GM18511 (cell line): ENCODE measurements at regions not wholly inside any gene's neighbourhood (a gene's known extent, or its start where the extent isn't known, plus 50 kb on each side); places are given as distances from the start of the nearest gene placed in this dataset.
"Not testable (repeated sequence)": the region's sequence is repeated elsewhere in the genome, so short reads cannot be mapped to it uniquely, and the experiment has no call there.

Experiments used
- ATAC-seq: cut with Tn5 transposase; IDR thresholded peaks from one replicate; pipeline ENCODE4 v1.9.1; 2021; ENCODE audit warnings: mild to moderate bottlenecking, moderate library complexity; ENCODE audit not compliant: unreplicated experiment

DNA sequence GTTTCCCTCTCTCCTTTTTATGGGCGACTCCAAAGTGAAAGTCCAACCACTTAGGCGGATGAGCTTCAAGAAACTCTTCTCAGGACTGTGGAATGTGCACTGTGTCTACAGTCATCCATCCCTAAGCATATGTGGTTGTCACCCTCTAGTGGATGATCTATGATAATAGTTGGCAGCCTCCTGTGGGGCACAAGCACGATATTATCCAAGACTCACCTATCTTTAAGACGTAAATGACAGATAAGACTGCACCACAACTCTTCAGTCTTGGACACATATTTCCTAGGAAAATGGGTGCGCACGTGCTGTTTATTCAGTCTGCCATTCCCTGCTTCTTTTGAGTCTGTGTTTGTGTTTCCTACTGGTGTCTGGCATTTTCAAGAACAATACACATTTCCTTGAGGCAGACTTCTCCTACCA lies 145.5 kb upstream of the CTAGE1 start:
- no peak for ATAC-seq

DNA sequence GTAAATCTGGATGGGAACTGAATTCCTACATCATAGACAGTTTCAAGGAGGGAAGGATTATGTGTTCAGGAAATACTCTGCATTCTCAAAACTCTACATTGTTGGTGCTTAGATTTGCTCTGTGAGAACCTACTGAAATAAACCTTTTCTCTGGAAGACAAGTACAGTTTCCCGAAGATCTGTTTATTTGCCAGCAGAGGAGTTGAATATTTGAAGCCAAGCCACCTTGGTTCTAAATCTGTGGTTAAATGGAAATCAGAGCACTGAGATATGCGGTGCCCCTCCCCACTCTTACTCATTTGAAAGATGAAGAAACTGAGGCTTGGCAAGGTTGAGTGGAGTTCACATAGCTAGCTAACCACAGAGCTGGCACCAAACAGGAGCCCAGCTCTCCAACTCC lies 146.3 kb upstream of the CTAGE1 start:
- no peak for ATAC-seq

DNA sequence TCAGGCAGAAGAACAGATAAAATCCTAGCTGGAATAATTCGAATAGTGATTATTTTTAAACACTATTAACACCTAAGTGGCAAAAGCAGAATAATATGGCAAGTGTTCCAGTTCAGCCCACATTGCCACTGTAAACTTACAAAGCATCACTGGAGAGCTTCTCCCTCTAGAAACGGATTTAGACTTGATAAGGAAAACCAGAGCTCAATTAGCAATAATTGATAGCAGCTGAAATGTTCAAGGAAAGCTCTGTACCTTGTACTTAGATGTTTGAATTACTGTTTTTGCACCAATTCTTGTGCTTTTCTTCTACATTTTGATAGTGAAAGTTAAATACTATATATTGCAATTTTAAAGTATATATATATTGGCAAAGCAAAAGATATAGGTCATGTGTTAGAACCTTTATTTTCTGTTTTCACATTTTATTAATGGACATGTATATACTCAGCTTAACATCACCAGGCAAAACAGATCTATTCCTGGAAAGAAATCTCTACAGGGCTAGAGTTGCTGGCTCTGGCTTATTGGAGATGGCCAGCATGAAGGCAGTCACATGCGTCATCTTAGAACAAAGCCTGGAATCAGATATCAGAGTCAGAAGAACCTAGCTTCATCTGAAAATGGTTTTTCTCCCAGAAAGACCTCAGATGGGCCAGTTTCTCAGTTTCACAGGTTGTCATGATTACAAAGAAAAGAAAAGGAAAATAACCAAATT lies 149.1 kb upstream of the CTAGE1 start:
- no peak for ATAC-seq

DNA sequence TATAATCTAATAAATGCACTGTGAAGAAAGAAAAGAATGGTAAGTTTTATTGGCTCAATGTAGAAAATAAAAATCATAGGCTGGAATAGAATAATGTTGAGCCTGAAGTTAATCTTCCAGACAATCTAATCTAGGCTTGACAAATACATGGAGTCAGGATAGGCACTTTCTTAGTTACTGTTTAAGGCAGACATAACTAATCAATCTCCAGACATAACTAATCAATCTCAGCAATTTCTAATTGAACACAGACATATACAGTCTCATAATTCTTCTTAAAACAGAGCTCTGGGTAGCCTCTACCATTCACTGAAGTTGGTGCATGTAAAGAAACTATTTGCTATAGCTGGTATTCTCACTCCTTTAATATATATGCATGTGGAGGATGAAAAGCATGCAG lies 150.1 kb upstream of the CTAGE1 start:
- no peak for ATAC-seq

DNA sequence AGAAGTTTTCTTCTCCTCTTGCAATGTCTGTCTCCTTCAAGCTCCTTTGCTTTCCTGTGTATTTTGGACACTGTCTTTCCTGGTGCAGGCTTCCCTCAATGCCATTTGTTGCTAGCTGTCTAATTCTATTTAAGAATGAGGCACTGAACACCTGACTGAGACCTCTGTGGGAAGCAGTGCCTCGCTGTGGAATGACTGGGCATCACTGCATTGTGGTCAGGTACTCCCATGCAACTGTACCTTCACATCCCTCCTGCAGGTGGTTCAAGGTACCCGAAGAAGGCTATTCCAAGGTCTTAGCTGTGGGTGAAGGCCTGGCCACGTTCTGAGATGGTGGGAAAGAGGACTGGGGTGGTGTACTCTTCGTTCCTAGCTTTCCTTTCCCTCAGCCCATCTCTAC lies 152.8 kb upstream of the CTAGE1 start:
- ATAC-seq: no peak

DNA sequence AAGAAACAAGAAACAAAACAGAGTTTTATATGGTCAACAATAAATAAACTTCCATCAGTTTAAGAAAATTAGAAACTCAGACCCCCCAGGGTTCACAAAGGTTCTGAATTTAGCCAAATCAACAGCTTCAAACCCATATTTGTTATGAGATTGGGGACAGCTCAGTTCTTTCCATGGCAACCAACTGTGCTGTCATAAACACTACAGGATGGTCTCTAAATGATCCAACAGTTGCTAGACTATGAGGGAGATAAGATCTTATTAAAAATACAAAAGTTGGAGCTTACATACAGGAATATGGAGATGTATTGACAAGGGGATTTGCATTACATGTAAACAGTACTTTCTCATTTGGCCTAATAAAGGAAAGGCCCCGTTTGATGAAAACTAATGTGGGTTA lies 154.6 kb upstream of the CTAGE1 start:
- ATAC-seq: no peak

DNA sequence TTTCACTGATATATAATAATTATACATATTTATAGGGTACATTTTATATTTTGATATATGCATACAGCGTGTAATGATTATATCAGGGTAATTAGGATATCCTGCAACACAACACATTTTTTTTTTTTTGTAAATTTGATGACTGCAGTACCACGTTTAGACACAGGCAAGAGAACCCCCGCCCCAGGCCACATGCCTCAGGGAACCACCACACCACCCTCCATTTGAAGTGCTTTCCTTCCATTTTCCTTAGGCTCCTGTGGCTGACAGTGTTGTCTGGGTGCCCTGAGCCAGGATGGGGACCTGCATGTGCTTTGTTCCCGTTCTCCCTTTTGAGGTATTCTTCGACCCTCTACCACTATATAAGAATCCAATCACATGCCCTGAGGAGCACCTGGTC lies 161.6 kb upstream of the CTAGE1 start:
- ATAC-seq: no peak

DNA sequence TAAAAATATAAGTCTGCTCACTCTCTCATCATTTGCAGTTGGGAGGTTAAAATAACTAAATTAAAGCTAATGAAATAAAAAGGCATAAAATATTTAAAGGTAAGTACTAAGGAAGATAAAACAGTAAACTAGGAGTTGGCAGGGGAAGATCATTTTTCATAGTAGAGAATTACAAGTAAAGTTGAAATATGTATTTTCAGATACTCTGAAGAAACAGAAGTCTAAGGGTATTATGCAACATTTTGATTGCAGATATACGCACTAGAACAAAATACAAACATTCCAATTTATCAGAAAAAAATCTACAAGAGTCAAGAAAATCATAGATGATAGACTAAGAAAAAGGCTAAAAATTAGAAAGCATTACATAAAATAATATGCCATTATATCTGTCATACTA lies 167.6 kb upstream of the CTAGE1 start:
- no peak for ATAC-seq

DNA sequence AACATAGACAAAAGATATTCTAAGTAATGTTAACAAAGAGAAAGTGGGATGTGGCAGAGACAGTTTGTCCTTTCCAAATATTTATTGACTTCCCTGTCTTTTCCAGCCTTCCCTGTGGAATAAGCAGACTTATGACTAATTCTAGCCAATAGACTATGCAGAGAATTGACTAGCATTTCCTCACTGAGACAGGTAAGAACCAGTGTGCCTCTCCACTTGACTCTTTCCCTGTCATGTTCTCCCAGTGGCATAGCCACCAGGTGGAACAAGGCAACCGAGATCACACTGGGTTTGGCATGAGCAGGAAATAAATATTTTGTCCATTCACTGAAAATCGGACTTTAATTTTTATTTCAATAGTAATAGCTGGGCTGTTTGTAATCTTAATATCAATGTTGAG lies 168.1 kb upstream of the CTAGE1 start:
- no peak for ATAC-seq

DNA sequence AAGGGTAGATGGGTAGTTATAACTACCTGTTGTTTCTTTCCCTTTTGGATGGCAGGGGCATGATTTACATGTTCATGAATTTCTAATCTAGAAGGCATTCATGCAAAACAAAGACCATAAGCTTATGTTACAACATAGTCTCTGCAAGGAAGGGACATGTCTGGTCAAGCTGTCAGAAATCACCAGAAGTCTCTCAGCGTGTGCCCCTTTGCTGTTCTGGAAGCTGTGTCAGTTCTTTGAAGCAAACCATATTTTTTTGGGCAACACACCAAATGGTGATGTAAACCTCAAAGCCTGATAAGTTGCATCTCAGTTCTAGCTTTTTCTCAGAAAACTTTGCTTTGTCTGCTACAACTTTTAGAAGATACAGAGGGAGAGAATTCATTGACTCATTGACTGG lies 173.5 kb upstream of the CTAGE1 start:
- no peak for ATAC-seq

DNA sequence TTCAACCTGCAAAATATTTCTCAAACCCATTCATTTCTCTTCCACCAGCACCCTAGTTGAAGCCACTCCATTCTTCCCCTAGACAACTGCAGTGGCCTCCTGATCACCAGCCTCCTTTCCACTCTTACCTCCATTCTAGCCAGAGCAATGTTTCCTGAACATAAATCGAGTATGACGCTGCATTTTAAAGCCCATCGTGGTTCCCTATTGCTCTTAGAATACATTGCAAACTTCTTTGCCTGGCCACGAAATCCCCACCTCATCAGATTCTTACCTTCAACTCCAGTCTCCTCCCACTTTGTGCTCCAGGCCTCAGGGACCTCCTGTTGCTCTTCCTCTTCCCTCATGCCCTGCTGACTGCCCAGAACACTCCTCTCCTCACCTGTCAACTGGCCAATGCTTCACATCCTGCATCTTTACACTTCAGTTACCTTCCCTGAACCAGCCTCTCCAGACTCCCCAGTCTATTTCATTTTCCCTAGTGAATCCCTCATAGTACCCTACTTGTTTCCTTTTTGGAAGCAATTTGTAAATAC lies 176.5 kb upstream of the CTAGE1 start:
- no peak for ATAC-seq

DNA sequence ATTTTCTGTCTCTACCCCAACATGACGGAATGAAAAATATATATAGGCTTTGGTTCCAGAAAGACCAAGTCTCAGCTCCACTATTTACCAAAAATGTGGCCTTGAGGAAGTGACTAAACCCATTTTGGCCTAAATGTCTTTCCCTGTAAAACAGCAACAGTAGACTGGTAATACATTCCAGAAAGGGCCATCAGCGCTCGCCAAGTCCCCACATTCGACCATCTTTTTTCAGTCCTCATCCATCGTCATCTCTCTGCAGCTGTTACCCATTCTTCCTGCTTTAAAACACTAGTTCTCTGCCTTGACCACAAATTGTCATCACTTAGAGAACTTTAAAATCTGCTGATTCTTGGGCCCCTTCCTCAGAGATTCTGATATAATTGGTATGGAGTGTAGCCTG lies 183.8 kb upstream of the CTAGE1 start:
- no peak for ATAC-seq

DNA sequence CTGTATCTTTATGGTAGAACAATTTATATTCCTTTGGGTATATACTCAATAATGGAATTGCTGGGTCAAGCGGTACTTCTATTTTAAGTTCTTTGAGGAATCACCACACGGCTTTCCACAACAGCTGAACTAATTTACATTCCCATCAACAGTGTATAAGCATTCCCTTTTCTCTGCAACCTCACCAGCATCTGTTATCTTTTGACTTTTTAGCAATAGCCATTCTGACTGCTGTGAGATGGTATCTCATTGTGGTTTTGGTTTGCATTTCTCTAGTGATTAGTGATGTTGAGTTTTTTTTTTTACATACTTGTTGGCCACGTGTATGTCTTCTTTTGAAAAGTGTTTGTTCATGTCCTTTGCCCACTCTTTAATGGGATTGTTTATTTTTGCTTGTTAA lies 184.7 kb upstream of the CTAGE1 start:
- not testable (repeated sequence) for ATAC-seq

DNA sequence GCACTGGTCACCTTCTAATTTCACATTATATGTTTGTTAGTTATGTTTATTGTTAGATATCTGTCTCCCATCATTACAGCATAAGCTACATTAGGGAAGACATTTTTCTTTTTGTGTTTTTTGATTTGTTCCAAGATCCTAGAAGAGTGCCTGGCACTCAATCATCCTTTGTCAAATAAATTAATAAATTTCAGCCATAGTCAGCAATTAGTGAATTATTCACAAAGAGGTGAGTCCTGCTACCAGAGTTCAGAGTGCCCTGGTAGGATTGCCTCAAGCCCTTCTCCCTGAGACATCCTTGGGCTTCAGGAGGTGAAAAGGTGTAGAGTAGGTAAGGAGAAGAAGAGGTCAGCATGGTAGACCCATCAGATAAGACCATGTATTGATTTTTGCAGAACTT lies 186.2 kb upstream of the CTAGE1 start:
- no peak for ATAC-seq

DNA sequence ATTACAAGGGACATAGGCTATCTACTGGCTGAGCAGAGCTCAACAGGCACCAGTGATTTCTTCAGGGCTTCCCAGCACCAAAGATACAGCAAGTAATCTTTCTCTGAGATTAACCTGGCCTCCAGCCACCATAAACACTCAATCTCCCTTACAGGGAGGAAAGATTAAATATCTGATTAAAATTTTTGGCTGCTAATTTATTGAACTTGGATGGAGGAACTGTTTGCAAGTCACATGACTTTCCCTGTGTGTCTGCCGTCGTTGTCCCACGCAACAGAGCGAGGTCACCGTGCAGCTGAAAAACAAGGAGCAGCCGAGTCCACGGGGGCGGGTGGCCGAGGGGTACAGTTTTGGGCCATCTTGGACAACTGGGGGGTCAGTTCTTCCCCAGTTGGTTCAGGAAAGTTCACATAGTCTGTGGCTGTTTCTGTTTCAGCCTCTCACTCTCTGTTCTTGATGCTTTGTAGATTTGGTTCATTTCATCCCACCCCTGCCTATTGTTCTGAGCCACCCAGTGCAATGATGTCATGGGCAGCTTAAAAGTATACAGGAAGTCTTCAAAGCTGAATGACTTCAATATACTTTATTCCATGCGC lies 186.8 kb upstream of the CTAGE1 start:
- no peak for ATAC-seq

DNA sequence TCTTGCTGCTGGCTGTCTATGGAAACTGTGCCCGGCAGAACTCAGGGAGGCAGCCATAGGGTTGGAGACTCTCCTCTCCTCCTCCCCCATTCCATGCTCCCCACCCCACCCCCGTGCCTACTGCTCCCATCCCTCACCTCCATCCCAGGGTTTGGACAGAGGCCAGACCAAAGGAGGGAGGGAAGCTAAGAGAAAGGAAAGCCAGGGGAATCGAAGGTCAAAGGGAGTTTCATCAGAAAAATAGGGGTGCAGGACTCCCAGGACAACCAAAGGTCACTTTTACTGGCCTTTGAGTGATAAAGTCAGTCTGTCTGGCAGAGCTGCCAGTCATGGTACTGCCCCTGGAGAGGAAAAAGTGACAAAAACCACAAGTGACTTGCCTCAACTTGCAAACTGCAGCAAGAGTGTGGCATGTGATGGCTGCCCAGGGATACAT lies 187.3 kb upstream of the CTAGE1 start:
- ATAC-seq: no peak

DNA sequence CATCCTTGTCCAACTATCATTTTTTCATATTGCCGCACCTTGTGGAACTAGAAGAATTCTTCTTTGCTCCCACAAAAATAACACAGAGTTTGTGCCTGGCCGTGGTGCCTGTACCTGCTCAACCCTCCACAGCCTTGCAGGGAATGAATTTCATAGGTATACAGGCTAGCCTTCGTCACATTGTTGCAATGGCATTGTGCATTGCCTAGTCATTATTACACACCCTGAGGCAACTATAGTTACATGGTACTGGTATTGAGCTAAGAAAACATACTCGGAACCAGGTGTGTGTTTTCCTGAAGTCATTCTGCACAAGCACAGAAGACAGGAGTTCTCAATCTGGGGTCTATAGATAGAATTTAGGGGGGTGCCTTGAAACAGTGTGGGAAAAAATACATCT lies 188.0 kb upstream of the CTAGE1 start:
- no peak for ATAC-seq

DNA sequence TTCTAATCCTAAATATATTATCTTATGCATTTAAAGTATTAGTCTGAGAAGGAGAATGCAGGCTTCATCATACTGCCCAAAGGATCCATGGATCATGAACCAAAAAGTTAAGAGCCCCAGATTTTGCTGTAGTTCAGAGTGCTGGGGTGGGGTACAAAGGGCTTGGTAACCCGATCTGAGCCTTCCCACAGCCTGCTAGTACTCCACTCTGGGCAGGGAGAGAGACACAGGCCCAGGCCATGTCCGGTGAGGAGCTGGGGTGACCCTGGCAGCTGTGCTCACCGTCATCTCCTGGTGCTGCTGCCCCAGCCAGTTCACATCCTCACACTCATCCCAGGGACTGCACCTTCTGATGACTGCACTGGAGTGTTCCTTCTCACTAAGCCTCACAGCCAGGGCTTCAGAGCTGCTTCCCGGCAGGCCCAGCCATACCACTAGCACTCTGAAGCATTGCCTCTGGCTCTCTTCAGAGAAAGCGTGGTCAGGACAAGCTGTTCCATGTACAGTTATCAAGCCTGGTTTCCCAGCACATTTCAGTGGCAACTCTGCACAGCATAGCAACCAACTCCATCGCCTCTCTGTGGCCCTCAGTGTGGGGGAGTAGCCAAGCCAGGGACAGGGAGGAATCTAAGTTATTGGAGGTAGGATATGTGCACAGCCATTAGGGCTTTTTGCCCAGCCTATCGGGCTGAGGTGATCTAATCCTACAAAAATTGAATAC lies 189.0 kb upstream of the CTAGE1 start:
- ATAC-seq: no peak

DNA sequence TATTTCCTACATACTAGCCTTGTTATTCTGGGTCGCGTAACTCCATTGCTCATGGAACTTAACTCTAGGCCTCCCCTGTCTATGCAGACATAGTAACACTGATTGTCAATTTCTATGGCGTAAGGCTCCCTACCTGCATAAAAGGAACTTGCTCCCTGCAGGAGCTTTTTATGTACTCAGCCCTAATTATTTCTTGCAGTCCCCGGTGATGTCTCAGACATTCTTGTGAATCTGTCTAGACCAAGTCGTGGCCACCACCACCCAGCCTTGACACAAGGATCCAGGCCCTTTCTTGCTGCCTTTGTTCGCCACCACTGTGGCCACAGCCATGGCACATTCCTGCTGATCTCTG lies 189.5 kb upstream of the CTAGE1 start:
- no peak for ATAC-seq

DNA sequence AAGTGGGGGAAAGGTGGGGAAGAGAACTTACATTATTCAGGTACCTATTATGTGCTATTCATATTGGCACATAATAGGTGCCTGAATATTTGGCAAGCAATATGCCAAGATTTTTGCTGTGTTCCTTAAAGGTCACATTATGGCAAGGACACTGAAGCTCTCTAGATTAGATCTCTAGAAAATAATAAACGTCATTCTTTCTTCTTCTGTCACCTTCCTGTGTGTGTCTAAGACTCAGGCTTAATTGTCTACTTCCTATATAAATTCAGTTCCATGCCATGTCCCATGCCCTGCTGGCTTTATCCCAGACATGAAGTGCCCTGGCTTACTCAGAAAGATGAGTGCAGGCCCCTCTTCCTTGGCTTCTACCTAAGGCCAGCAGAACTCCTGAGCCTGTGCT lies 191.1 kb upstream of the CTAGE1 start:
- ATAC-seq: no peak

DNA sequence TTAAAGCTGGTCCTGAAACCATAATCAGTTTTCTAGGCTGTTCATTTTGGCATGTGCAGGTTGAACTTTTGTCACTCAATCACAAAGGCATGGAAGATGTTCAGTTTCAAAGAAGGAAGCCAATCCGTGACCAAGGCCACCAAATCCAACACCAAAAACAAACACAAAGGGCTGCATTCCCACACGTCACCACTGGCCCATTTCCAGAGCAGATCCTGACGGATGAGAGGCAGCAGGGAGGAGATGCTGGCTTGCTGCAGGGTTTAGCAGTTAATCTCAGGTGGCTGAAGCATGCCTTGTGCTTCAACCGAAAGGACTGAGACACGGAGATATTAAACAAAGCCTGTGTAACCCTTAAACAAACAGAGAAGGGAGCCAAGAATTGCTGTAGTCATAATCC lies 191.9 kb upstream of the CTAGE1 start:
- no peak for ATAC-seq

DNA sequence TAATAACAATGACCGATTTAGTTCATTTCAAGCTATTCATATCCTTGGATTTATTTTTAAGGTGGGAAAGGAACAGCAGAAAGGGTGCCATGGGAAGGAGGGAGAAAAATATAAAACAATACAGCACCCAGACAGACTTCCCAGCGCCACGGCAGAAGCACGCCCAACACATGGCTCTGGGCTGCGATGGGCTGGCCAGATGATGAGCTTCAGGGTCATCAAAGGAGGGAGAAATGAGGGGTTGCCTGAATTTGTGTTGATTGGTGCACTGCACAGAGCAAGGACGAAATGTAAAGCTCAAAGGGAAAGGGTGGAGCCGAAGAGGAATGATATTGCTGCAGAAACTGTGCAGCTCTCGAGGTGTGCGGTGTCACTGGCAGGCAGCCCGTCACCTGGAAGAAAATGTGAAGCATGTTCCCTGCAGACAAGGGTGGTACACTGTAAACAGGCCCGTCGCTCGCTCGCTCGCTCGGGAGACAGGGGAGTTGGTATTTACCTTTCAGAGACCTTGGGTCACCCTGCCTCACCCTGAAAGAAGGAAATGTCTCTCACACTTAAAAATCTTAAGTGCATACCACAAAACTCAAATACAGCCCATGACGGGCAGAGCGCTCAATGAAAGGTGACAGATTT lies 195.5 kb upstream of the CTAGE1 start:
- ATAC-seq: no peak
